ENCODE measurements at regions not wholly inside any gene's neighbourhood (a gene's known extent, or its start where the extent isn't known, plus 50 kb on each side); places are given as distances from the start of the nearest gene placed in this dataset.
"Not testable (repeated sequence)": the region's sequence is repeated elsewhere in the genome, so short reads cannot be mapped to it uniquely, and the experiment has no call there.

DNA sequence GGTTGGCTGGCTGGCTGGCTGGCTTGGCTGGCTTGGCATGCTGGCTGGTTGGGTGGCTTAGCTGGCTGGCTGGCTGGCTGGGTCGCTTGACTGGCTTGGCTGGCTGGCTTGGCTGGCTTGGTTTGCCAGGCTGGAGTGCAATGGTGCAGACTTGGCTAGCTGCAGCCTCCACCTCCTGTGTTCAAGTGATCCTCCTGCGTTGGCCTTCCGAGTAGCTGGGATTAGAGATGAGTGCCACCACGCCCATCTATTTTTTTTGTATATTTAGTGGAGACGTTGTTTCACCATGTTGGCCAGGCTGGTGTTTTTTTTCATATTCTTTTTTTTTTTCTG lies 2809.5 kb downstream of the RPIA start:
- not testable (repeated sequence) for FAIRE-seq; H3K4me3 ChIP-seq (ENCODE audit: low read depth, low read length); H3K36me3 ChIP-seq (ENCODE audit: control insufficient read depth, insufficient read depth, low read length); DNase-seq (ENCODE audit: low read depth); H3K27me3 ChIP-seq (ENCODE audit: control insufficient read depth, insufficient read depth, low read length)

DNA sequence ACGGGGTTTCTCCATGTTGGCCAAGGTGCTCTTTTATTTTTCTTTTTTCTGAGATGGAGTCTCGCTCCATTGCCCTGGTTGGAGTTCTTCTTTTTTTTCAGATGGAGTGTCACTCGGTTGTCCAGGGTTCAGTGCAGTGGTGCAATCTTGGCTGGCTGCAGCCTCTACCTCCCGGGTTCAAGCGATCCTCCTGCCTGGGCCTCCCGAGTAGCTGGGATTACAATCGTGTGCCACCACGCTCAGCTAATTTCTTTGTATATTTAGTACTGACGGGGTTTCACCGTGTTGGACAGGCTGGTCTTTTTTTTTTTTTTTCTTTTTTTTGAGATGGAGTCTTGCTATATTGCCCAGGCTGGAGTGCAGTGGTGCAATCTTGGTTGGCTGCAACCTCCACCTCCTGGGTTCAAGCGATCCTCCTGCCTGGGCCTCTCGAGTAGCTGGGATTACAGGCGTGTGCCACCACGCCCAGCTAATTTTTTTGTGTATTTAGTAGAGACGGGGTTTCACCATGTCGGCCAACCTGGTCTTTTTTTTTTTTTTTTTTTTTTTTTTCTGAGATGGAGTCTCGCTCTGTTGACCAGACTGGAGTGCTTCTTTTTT lies 2810.1 kb downstream of the RPIA start:
- not testable (repeated sequence) for FAIRE-seq; DNase-seq (ENCODE audit: low read depth); H3K4me3 ChIP-seq (ENCODE audit: low read depth, low read length); H3K36me3 ChIP-seq (ENCODE audit: control insufficient read depth, insufficient read depth, low read length); H3K27me3 ChIP-seq (ENCODE audit: control insufficient read depth, insufficient read depth, low read length)

DNA sequence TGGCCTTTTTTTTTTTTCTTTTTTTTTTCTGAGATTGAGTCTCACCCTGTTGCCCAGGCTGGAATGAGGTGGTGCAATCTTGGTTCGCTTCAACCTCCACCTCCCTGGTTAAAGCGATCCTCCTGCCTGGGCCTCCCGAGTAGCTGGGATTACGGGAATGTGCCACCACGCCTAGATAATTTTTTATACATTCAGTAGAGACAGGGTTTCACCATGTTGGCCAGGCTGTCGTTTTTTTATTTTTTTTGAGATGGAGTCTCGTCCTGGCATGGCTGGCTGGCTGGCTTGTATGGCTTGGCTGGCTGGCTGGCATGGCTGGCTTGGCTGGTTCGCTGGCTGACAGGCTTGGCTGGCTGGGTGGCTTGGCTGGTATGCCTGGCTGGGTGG lies 2812.1 kb downstream of the RPIA start:
- H3K27me3 ChIP-seq (ENCODE audit: control insufficient read depth, insufficient read depth, low read length); FAIRE-seq; H3K36me3 ChIP-seq (ENCODE audit: control insufficient read depth, insufficient read depth, low read length); H3K4me3 ChIP-seq (ENCODE audit: low read depth, low read length); DNase-seq (ENCODE audit: low read depth): not testable (repeated sequence)

DNA sequence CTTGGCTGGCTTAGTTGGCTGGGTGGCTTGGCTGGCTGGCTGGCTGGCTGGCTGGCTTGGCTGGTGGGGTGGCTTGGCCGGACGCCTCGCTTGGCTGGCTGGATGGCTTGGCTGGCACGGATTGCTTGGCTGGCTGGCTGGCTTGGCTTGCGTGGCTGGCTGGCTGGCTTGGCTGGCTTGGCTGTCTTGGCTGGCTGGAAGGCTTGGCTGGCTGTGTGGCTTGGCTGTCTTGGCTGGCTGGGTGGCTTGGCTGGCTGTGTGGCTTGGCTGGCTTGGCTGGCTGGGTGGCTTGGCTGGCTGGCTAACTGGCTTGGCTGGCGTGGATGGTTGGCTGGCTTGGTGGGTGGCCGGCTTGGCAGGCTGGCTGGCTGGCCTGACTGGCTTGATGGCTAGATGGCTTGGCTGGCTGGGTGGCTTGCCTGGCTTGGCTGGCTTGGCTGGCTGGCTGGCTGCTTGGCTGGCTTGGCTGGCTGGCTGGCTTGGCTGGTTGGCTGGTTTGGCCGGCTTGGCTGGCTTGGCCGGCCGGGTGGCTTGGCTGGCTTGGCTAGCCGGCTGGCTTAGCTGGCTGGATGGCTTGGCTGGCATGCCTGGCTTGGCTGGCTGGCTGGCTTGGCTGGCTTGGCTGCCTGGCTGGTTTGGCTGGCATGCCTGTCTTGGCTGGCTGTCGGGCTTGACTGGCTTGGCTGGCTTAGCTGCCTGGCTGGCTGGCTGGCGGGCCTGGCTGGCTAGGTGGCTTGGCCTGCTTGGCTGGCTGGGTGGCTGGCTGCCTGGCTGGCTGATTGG lies 2812.7 kb downstream of the RPIA start:
- H3K36me3 ChIP-seq (ENCODE audit: control insufficient read depth, insufficient read depth, low read length); DNase-seq (ENCODE audit: low read depth); H3K4me3 ChIP-seq (ENCODE audit: low read depth, low read length); FAIRE-seq; H3K27me3 ChIP-seq (ENCODE audit: control insufficient read depth, insufficient read depth, low read length): not testable (repeated sequence)

DNA sequence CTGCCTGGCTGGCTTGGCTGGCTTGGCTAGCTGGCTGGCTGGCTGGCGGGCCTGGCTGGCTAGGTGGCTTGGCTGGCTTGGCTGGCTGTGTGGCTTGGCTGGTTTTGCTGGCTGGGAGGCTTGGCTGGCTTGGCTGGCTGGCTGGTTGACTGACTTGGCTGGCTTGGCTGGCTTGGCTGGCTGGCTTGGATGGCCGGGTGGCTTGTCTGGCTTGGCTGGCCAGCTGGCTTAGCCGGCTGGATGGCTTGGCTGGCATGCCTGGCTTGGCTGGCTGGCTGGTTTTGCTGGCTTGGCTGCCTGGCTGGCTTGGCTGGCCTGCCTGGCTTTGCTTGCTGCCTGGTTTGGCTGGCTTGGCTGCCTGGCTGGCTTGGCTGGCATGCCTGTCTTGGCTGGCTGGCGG lies 2817.3 kb downstream of the RPIA start:
- not testable (repeated sequence) for H3K4me3 ChIP-seq (ENCODE audit: low read depth, low read length); DNase-seq (ENCODE audit: low read depth); H3K36me3 ChIP-seq (ENCODE audit: control insufficient read depth, insufficient read depth, low read length); FAIRE-seq; H3K27me3 ChIP-seq (ENCODE audit: control insufficient read depth, insufficient read depth, low read length)

DNA sequence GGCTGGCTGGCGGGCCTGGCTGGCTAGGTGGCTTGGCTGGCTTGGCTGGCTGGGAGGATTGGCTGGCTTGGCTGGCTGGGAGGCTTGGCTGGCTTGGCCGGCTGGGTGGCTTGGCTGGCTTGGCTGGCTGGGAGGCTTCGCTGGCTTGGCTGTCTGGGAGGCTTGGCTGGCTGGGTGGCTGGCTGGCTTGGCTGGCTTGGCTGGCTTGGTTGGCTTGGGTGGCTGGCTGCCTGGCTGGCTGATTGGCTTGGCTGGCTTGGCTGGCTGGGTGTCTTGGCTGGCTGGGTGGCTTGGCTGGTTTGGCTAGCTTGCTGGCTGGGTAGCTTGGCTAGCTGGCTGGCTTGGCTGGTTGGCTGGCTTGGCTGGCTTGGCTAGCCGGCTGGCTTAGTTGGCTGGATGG lies 2817.8 kb downstream of the RPIA start:
- not testable (repeated sequence) for FAIRE-seq; H3K36me3 ChIP-seq (ENCODE audit: control insufficient read depth, insufficient read depth, low read length); DNase-seq (ENCODE audit: low read depth); H3K4me3 ChIP-seq (ENCODE audit: low read depth, low read length); H3K27me3 ChIP-seq (ENCODE audit: control insufficient read depth, insufficient read depth, low read length)

DNA sequence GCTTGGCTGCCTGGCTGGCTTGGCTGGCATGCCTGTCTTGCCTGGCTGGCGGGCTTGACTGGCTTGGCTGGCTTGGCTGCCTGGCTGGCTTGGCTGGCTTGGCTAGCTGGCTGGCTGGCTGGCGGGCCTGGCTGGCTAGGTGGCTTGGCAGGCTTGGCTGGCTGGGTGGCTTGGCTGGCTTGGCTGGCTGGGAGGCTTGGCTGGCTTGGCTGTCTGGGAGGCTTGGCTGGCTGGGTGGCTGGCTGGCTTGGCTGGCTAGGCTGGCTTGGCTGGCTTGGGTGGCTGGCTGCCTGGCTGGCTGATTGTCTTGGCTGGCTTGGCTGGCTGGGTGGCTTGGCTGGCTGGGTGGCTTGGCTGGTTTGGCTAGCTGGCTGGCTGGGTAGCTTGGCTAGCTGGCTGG lies 2819.7 kb downstream of the RPIA start:
- H3K4me3 ChIP-seq (ENCODE audit: low read depth, low read length); H3K27me3 ChIP-seq (ENCODE audit: control insufficient read depth, insufficient read depth, low read length); FAIRE-seq; DNase-seq (ENCODE audit: low read depth); H3K36me3 ChIP-seq (ENCODE audit: control insufficient read depth, insufficient read depth, low read length): not testable (repeated sequence)

DNA sequence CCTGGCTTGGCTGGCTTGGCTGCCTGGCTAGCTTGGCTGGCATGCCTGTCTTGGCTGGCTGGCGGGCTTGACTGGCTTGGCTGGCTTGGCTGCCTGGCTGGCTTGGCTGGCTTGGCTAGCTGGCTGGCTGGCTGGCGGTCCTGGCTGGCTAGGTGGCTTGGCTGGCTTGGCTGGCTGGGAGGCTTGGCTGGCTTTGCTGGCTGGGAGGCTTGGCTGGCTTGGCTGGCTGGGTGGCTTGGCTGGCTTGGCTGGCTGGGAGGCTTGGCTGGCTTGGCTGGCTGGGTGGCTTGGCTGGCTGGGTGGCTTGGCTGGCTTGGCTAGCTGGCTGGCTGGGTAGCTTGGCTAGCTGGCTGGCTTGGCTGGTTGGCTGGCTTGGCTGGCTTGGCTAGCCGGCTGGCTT lies 2824.5 kb downstream of the RPIA start:
- H3K4me3 ChIP-seq (ENCODE audit: low read depth, low read length); H3K36me3 ChIP-seq (ENCODE audit: control insufficient read depth, insufficient read depth, low read length); DNase-seq (ENCODE audit: low read depth); H3K27me3 ChIP-seq (ENCODE audit: control insufficient read depth, insufficient read depth, low read length); FAIRE-seq: not testable (repeated sequence)

DNA sequence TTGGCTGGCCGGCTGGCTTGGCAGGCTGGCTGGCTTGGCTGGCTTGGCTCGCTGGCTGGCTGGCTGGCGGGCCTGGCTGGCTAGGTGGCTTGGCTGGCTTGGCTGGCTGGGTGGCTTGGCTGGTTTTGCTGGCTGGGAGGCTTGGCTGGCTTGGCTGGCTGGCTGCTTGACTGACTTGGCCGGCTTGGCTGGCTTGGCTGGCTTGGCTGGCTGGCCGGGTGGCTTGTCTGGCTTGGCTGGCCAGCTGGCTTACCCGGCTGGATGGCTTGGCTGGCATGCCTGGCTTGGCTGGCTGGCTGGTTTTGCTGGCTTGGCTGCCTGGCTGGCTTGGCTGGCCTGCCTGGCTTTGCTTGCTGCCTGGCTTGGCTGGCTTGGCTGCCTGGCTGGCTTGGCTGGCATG lies 2825.2 kb downstream of the RPIA start:
- FAIRE-seq; H3K4me3 ChIP-seq (ENCODE audit: low read depth, low read length); DNase-seq (ENCODE audit: low read depth): not testable (repeated sequence)

DNA sequence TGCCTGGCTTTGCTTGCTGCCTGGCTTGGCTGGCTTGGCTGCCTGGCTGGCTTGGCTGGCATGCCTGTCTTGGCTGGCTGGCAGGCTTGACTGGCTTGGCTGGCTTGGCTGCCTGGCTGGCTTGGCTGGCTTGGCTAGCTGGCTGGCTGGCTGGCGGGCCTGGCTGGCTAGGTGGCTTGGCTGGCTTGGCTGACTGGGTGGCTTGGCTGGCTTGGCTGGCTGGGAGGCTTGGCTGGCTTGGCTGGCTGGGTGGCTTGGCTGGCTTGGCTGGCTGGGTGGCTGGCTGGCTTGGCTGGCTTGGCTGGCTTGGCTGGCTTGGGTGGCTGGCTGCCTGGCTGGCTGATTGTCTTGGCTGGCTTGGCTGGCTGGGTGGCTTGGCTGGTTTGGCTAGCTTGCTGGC lies 2826.4 kb downstream of the RPIA start:
- DNase-seq (ENCODE audit: low read depth); H3K4me3 ChIP-seq (ENCODE audit: low read depth, low read length); FAIRE-seq; H3K36me3 ChIP-seq (ENCODE audit: control insufficient read depth, insufficient read depth, low read length); H3K27me3 ChIP-seq (ENCODE audit: control insufficient read depth, insufficient read depth, low read length): not testable (repeated sequence)

More for the DNA sequence above, 2825.2 kb downstream of the RPIA start:
- H3K27me3 ChIP-seq (ENCODE audit: control insufficient read depth, insufficient read depth, low read length); H3K36me3 ChIP-seq (ENCODE audit: control insufficient read depth, insufficient read depth, low read length): not testable (repeated sequence)

DNA sequence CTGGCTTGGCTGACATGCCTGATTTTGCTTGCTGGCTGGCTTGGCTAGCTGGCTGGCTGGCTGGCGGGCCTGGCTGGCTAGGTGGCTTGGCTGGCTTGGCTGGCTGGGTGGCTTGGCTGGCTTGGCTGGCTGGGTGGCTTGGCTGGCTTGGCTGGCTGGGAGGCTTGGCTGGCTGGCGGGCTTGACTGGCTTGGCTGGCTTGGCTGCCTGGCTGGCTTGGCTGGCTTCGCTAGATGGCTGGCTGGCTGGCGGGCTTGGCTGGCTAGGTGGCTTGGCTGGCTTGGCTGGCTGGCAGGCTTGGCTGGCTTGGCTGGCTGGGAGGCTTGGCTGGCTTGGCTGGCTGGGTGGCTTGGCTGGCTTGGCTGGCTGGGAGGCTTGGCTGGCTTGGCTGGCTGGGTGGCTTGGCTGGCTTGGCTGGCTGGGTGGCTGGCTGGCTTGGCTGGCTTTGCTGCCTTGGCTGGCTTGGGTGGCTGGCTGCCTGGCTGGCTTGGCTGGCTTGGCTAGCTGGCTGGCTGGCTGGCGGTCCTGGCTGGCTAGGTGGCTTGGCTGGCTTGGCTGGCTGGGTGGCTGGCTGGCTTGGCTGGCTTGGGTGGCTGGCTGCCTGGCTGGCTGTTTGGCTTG lies 2827.0 kb downstream of the RPIA start:
- not testable (repeated sequence) for H3K36me3 ChIP-seq (ENCODE audit: control insufficient read depth, insufficient read depth, low read length); H3K27me3 ChIP-seq (ENCODE audit: control insufficient read depth, insufficient read depth, low read length); DNase-seq (ENCODE audit: low read depth); FAIRE-seq; H3K4me3 ChIP-seq (ENCODE audit: low read depth, low read length)

DNA sequence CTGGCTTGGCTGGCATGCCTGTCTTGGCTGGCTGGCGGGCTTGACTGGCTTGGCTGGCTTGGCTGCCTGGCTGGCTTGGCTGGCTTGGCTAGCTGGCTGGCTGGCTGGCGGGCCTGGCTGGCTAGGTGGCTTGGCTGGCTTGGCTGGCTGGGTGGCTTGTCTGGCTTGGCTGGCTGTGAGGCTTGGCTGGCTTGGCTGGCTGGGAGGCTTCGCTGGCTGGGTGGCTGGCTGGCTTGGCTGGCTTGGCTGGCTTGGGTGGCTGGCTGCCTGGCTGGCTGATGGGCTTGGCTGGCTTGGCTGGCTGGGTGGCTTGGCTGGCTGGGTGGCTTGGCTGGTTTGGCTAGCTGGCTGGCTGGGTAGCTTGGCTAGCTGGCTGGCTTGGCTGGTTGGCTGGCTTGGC lies 2827.9 kb downstream of the RPIA start:
- not testable (repeated sequence) for H3K36me3 ChIP-seq (ENCODE audit: control insufficient read depth, insufficient read depth, low read length); FAIRE-seq; H3K4me3 ChIP-seq (ENCODE audit: low read depth, low read length); H3K27me3 ChIP-seq (ENCODE audit: control insufficient read depth, insufficient read depth, low read length); DNase-seq (ENCODE audit: low read depth)

DNA sequence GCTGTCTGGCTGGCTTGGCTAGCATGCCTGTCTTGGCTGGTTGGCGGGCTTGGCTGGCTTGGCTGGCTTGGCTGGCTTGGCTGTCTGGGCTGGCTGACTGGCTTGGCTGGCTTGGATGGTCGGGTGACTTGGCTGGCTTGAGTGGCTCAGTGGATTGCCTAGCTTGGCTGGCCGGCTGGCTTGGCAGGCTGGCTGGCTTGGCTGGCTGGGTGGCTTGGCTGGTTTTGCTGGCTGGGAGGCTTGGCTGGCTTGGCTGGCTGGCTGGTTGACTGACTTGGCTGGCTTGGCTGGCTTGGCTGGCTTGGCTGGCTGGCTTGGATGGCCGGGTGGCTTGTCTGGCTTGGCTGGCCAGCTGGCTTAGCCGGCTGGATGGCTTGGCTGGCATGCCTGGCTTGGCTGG lies 2828.4 kb downstream of the RPIA start:
- not testable (repeated sequence) for DNase-seq (ENCODE audit: low read depth); H3K4me3 ChIP-seq (ENCODE audit: low read depth, low read length); FAIRE-seq; H3K27me3 ChIP-seq (ENCODE audit: control insufficient read depth, insufficient read depth, low read length); H3K36me3 ChIP-seq (ENCODE audit: control insufficient read depth, insufficient read depth, low read length)

DNA sequence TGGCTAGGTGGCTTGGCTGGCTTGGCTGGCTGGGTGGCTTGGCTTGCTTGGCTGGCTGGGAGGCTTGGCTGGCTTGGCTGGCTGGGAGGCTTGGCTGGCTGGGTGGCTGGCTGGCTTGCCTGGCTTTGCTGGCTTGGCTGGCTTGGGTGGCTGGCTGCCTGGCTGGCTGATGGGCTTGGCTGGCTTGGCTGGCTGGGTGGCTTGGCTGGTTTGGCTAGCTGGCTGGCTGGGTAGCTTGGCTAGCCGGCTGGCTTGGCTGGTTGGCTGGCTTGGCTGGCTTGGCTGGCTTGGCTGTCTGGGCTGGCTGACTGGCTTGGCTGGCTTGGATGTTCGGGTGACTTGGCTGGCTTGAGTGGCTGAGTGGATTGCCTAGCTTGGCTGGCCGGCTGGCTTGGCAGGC lies 2829.1 kb downstream of the RPIA start:
- H3K36me3 ChIP-seq (ENCODE audit: control insufficient read depth, insufficient read depth, low read length); H3K27me3 ChIP-seq (ENCODE audit: control insufficient read depth, insufficient read depth, low read length); H3K4me3 ChIP-seq (ENCODE audit: low read depth, low read length); FAIRE-seq; DNase-seq (ENCODE audit: low read depth): not testable (repeated sequence)

Measured in bronchial epithelial cell (primary cell).